ENCODE measurements at regions not wholly inside any gene's neighbourhood (a gene's known extent, or its start where the extent isn't known, plus 50 kb on each side); places are given as distances from the start of the nearest gene placed in this dataset.

DNA sequence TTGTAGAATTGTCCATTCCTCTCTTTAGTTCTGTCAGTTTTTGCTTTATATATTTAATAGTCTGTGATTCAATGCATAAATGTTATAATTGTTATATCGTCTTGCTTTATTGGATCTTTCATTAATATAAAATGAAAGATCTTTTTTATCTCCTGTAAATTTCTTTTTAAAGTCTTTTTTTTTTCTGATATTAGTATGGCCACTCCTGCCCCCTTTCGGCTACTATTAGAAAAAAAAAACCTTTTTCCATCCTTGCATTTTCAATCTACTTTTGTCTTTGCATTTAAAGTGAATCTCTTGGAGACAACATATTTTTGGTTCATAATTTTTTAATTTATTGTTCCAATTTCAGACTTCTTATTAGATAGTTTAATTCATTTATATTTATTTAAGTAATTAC, 677.4 kb upstream of the NDST4 start:
- in situ Hi-C loops (cut with HindIII; ENCODE audit: low pct_unique_long_range_greater_than_20kb, low sequenced_read_pairs): no loop called here
- H3K4me3 ChIP-seq (ENCODE audit: low read depth in 2 of 2, low read length in 2 of 2): no peak overlapping the region
- TF ChIP-seq SIN3A (IDR thresholded peaks at IDR 0.05; ENCODE audit: borderline replicate concordance, insufficient read depth, low read depth, low read length): no peak
- no peak for TF ChIP-seq TCF7L2 (IDR thresholded peaks at IDR 0.05; ENCODE audit: low read depth, low read length)
- no peak for TF ChIP-seq POLR2AphosphoS5 (IDR thresholded peaks at IDR 0.05; ENCODE audit: low read depth, low read length)
- TF ChIP-seq, protein P1, sequence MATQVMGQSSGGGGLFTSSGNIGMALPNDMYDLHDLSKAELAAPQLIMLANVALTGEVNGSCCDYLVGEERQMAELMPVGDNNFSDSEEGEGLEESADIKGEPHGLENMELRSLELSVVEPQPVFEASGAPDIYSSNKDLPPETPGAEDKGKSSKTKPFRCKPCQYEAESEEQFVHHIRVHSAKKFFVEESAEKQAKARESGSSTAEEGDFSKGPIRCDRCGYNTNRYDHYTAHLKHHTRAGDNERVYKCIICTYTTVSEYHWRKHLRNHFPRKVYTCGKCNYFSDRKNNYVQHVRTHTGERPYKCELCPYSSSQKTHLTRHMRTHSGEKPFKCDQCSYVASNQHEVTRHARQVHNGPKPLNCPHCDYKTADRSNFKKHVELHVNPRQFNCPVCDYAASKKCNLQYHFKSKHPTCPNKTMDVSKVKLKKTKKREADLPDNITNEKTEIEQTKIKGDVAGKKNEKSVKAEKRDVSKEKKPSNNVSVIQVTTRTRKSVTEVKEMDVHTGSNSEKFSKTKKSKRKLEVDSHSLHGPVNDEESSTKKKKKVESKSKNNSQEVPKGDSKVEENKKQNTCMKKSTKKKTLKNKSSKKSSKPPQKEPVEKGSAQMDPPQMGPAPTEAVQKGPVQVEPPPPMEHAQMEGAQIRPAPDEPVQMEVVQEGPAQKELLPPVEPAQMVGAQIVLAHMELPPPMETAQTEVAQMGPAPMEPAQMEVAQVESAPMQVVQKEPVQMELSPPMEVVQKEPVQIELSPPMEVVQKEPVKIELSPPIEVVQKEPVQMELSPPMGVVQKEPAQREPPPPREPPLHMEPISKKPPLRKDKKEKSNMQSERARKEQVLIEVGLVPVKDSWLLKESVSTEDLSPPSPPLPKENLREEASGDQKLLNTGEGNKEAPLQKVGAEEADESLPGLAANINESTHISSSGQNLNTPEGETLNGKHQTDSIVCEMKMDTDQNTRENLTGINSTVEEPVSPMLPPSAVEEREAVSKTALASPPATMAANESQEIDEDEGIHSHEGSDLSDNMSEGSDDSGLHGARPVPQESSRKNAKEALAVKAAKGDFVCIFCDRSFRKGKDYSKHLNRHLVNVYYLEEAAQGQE (IDR thresholded peaks at IDR 0.05; ENCODE audit: insufficient read depth in 1 of 2, low read depth in 2 of 2, low read length in 1 of 2): no peak
- TF ChIP-seq, protein P2, sequence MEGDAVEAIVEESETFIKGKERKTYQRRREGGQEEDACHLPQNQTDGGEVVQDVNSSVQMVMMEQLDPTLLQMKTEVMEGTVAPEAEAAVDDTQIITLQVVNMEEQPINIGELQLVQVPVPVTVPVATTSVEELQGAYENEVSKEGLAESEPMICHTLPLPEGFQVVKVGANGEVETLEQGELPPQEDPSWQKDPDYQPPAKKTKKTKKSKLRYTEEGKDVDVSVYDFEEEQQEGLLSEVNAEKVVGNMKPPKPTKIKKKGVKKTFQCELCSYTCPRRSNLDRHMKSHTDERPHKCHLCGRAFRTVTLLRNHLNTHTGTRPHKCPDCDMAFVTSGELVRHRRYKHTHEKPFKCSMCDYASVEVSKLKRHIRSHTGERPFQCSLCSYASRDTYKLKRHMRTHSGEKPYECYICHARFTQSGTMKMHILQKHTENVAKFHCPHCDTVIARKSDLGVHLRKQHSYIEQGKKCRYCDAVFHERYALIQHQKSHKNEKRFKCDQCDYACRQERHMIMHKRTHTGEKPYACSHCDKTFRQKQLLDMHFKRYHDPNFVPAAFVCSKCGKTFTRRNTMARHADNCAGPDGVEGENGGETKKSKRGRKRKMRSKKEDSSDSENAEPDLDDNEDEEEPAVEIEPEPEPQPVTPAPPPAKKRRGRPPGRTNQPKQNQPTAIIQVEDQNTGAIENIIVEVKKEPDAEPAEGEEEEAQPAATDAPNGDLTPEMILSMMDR (IDR thresholded peaks at IDR 0.05): no peak
- ChIA-PET POLR2A (no interaction called here), CTCF (no interaction called here)
- ATAC-seq: no peak
- DNase-seq (ENCODE audit: low read depth, low spot score): no peak
- intact Hi-C loops (cut with micrococcal nuclease; ENCODE audit: unreplicated experiment): no loop called here
- H3K9me3 ChIP-seq (ENCODE audit: control insufficient read depth, insufficient read depth, low read depth, low read length): no peaks in the 10 kb centered on the region
- H3K36me3 ChIP-seq (ENCODE audit: control insufficient read depth, insufficient read depth, low read length): no peaks in the 10 kb centered on the region
- no peaks in the 10 kb centered on the region for H3K27me3 ChIP-seq (ENCODE audit: control insufficient read depth, insufficient read depth, low read length)
- H3K4me1 ChIP-seq (ENCODE audit: control insufficient read depth, insufficient read depth, low read length): no peaks in the 10 kb centered on the region
- no peak overlapping the region for H3K27ac ChIP-seq (ENCODE audit: low read length)
- BruUV-seq (replicated peaks): no TSS peak

GRCh38 chr4:115781528-115782146, 668.2 kb upstream of the NDST4 start:
- no peak for DNase-seq (ENCODE audit: low read depth, low spot score)
- no peaks in the 10 kb centered on the region for H3K27me3 ChIP-seq (ENCODE audit: control insufficient read depth, insufficient read depth, low read length)
- no peak overlapping the region for H3K4me3 ChIP-seq (ENCODE audit: low read depth in 2 of 2, low read length in 2 of 2)
- BruUV-seq (replicated peaks): no TSS peak
- in situ Hi-C loops (cut with HindIII; ENCODE audit: low pct_unique_long_range_greater_than_20kb, low sequenced_read_pairs): no loop called here
- CTCF ChIA-PET: no interaction called here
- H3K36me3 ChIP-seq (ENCODE audit: control insufficient read depth, insufficient read depth, low read length): no peaks in the 10 kb centered on the region
- H3K27ac ChIP-seq (ENCODE audit: low read length): no peak overlapping the region
- H3K9me3 ChIP-seq (ENCODE audit: control insufficient read depth, insufficient read depth, low read depth, low read length): no peaks in the 10 kb centered on the region
- TF ChIP-seq, protein P1 (IDR thresholded peaks at IDR 0.05; ENCODE audit: insufficient read depth in 1 of 2, low read depth in 2 of 2, low read length in 1 of 2): no peak
- no peak for TF ChIP-seq SIN3A (IDR thresholded peaks at IDR 0.05; ENCODE audit: borderline replicate concordance, insufficient read depth, low read depth, low read length)
- TF ChIP-seq, protein P2 (IDR thresholded peaks at IDR 0.05): no peak
- TF ChIP-seq POLR2AphosphoS5 (IDR thresholded peaks at IDR 0.05; ENCODE audit: low read depth, low read length): no peak
- TF ChIP-seq TCF7L2 (IDR thresholded peaks at IDR 0.05; ENCODE audit: low read depth, low read length): no peak
- intact Hi-C loops (cut with micrococcal nuclease; ENCODE audit: unreplicated experiment): no loop called here
- no peak for ATAC-seq
- POLR2A ChIA-PET: no interaction called here
- no peaks in the 10 kb centered on the region for H3K4me1 ChIP-seq (ENCODE audit: control insufficient read depth, insufficient read depth, low read length)
